ENCODE measurements at regions not wholly inside any gene's neighbourhood (a gene's known extent, or its start where the extent isn't known, plus 50 kb on each side); places are given as distances from the start of the nearest gene placed in this dataset.

DNA sequence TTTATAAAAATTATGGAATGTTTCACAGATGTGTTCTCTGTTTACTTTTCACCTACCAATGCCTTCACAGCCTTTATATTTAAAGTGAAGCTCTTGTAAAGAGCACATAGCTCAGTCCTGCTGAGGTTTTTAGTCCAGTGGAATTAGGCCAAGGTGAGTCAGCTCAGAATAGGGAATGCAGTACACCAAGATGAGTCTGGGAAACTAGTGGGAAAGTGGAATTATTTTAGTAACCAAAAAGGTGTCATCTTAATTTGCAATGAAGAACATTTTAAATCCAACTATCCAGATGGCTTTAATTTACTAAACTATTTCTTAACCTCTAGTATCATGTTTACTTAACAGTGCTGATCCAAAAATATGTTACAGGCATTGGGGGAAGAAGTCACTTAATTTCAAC lies 236.3 kb upstream of the CTBP2 start:
- no peak for DNase-seq

DNA sequence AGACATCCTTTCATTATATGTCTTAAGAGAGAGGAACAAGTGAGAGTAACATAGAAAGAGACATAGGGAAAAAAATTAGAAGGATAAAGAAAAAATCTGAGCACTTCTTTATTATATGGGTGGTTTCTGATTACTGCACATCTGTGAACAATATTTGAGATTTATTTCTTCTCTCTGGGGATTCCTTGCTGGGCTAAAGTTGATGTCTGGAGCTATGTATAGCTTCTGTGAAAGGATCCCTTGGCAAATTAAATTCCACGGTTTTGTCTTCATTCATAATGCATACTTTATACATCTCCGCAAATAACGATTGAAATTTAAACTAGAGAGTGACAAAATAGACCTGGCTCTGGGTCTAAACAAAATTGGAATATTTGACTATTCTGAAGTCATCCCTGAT lies 232.2 kb upstream of the CTBP2 start:
- no peak for DNase-seq

DNA sequence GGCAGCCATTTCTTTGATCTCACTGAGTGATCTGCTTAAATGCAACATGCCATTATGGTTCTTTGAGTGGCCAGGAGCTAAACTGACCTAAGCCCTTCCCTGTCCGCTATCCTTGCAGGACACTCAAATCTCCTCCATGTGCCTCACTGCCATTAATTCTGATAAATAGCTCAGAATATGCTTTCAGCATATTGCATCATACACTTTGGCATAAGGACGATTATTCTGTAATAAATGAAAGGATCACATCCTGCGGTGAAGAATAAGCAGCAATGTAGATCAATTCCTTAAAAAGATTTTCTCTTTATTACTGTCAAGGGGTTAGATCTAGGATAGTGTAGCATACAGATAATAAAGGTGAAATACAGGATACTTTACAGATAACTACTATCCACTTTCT lies 231.8 kb upstream of the CTBP2 start:
- DNase-seq = no peak

DNA sequence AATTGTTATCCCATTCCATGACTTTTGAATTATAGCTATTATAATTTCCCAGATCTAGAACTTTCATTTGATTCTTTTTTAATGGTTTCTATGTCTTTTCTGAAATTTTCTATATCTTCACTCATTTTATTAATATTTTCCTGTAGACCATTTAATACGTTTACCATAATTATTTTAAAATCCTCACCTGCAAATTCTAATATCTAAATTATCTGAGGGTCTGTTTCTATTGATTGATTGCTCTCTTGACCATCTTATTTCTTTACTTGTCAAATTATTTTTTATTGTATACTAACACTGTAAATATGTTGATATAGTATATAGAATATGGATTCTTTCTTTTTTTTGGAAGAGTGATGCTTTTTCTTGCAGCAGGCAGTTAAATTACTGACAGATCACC lies 229.3 kb upstream of the CTBP2 start:
- DNase-seq = no peak

DNA sequence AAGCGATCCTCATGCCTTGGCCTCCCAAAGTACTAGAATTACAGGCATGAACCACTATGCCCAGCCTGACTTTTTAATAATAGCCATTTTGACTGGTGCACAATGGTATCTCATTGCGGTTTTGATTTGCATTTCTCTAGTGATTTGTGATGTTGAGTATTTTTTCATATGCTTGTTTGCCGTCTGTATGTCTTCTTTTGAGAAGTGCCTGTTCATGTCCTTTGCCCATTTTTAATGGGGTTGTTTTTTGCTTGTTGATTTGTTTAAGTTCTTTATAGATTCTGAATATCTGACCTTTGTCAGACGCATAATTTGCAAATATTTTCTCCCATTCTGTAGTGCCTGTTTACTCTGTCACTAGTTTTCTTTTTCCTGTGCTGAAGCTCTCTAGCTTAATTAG lies 219.2 kb upstream of the CTBP2 start:
- DNase-seq = no peak

DNA sequence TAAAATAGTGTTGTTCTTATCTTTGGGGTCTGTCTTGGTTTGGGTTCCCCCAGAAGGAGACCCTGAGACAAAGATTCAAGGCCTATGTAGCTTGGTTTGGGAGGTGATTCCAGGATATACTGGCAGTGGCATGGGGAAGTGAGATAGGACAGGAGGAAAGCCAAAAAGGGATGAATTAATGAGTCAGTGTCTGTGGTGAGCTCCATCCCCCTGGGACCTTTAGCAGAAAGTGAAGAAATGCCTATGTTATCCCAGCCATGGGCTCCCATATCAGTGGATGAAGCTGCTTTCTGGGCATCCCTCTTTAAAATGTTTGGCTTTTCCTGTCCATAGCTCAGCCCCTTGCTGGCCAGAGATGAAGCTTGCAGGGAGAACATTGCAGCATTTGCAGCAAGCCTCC lies 217.0 kb upstream of the CTBP2 start:
- no peak for DNase-seq

DNA sequence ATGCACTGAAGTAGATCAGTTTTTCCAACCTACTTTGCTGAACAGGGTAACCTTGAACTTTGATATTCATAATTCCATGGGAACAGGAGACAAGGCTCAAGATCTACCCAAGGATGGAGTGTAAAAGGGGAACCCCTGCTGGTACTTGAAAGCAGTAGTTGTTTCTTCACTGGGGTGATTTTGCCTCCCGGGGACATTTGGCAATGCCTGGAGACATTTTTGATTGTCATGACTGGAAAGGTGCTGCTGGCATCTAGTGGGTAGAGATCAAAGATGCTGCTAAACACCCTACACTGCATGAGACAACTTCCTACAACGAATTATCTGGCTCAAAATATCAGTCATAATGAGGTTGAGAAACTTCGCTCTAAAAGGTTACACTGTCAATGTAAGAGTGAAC lies 214.8 kb upstream of the CTBP2 start:
- no peak for DNase-seq

DNA sequence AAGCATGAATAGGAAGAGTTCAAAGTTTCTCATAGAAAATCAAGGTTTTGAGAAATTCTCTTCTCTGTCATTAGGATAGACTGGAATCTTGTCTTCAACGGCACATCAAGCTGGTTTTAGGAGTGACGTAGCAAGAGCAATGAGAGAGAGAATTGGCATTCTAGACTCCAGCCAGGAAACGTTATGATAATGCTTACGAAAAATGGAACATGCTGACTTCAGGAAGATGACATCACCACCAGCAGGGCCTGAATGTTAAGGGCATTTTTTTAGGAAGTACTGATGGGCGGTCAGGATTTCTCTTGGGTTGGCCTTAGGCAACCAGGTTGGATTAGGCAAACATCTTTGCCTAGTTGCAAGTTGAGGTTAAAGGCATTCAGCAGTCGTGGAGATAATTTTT lies 213.2 kb upstream of the CTBP2 start:
- no peak for DNase-seq

DNA sequence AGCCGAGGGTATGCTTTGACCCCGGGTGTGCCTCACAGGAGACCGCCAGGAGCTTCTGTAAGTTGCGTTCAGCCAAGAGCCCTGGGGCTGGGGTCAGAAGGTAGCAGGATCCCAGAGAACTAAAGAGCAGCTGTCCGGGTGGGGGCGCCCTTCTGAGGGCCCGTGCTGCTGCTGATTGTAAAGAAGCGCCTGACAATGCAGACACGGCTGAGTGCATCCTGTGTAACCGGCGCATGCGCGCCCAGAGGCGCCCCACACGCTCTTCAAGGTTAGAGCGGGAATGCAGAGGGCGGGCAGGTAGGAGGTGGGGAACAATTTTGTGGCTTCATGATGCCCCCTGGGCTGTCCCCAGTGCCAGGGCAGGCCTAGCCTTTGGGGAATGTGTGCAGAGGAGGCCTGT lies 210.2 kb upstream of the CTBP2 start:
- DNase-seq = no peak

DNA sequence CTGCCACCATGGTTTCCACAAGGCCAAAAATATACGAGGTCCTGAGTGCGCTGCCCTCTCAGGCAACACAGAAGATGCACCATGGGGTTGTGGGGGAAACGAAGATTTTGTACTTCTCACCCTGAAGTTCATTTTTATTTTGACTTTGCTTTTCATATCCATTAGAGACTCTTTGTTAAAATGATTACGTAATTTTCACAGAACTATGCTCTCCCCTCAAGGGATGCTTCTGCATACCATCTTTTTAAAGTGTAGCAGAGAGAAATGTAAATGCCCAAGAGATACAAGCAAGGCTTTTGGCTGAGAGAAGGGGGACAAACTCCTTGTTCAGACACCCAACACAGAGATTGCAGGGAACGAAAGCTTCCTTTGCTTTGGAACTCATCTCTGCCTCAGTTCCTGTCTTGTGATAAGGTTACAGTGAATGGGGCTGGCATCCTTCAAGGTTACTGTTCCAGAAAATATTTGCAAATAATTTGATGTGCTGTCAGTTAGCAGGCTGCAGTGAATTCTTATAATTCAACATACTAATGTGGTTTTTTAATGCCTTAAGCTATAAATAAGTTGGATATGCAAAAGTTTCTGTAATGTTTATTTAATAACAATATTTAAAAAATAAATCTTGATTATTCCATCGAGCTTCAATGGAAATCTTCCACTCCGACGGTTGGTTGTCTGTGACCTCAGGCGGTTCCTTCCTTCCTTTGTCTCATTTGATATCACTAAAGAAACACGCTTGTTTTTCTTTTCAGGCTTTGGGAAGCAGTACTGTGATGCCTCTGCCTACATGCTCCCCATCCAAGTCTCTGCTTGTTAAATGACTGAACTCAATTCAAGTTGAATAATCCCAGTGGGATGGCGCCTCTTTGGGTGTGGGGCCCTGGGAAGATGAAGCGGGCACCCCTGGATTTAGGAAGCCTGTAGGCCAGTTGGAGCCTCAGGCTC lies 209.3 kb upstream of the CTBP2 start:
- DNase-seq = no peak

DNA sequence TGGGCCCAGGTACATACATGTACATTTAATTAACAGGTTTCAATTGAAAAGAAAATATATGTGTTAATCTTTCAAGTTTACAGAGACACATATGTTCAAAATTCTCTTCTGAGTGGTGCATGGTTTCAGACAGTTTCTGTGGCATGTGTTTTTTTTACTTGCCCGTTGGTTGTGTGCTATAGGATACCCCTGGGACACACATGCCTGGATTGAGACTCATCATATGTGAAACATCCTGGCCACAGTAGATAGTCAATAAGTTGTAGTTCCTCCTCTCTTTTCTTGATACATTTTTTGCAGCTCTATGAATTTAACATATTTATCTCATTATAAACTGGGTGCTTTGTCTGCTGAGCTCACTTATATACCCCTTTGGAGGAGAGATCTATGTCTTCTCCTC lies 207.8 kb upstream of the CTBP2 start:
- DNase-seq = no peak

DNA sequence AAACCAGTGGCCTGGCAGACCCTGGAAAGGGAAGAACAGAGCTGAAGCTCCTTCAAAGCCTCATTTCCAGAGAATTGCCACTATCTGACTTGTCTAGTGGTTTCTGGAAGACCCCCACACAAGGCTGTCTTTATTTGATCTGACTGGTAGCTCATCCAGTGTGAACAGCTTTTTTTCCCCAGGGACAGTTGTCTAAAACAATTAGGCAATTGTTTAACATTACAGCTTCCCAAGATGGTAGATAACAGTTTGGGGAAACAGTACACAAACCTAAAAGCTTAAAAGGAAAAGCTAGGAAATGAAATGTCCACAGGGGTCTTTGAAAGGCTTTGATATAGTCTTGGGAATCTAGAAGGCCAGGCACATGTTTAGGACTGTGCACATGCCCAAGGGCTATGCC lies 203.4 kb upstream of the CTBP2 start:
- no peak for DNase-seq

DNA sequence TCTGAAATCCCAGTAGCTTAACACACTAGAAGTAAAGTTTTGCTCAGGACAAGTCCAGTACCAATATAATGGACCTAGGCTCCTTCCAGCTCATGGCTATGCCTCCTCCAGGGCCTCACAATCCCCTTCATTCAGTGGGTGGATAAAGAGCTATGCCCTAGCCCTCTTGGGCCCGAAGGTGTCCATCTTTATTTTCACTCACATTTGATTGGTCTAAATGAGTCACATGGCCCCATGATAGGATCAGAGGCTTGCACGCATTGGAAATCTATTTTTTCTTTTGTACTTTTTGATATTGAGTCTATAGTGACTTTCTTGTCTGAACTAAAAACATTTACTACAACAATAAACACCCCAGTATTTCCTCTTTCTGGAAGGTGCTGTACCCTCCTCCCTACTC lies 202.6 kb upstream of the CTBP2 start:
- no peak for DNase-seq

DNA sequence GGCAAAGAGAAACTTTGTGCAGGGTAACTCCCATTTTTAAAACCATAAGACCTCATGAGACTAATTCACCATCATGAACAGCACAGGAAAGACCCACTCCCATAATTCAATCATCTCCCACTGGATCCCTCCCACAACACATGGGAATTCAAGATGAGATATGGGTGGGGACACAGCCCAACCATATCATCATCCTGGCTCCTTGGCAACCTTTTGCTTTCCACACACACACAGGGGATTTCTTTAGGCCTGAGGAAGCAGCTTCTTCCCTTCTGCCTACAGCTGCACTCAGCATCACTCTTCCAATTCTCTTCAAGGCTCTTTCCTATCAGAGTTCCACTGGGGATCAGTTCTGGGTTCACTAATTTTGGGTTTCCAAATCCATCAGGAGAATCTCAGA lies 199.0 kb upstream of the CTBP2 start:
- DNase-seq = no peak

DNA sequence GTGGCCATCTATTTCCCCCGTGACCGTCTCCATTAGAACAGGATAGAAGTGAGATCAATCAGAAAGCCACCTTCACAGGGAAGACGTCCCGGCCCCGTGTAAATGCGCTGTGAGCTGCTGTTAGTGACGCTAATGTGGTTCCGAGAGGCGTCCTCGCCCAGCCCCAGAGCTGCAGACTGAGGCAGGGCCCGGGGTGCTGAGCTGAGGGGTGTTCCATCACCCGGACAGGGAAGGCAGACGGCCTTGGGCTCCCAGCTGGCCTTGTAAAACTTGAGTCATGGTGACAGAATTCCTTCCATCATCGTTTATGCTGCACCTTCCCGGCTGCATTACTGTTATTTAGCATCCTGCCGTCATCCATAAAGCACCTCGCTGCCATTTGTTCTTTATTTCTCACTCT lies 195.3 kb upstream of the CTBP2 start:
- DNase-seq = no peak

DNA sequence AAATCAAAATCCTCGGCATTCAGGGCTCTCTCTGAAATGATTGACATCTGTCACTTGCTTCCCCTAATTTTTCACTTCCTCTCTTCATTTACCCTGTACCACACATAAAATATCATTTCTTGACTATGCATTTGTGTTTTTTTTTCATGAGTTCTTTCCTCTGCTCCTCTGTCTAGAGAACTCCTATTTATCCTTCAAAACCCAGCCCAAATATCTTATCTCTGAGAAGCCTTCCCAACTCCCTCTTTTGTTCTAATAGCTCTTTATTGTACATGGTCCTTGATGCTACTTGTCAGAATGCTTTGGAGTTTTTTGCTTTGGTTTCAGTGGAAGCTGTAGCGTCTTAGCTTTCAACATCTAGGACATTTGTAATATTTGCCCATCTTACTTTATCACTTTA lies 190.2 kb upstream of the CTBP2 start:
- DNase-seq = no peak

DNA sequence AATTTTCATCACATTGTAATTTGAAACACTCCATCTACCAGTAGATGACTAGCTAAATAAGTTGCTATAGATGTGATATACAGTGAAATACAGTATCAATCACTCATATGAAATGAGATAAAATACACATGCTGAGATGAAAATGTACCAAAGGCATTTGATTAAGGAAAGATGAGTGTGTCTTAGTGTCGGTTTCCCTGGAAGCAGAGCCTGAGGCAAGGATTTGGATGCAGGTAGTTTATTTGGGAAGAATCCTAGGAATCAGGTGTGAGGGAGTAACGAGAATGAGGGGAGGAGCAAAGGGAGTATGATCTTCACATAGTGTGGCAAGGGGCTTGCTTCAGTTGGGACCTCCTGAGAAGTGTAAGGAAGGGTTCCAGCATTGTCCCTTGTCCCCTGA lies 188.2 kb upstream of the CTBP2 start:
- DNase-seq = no peak

DNA sequence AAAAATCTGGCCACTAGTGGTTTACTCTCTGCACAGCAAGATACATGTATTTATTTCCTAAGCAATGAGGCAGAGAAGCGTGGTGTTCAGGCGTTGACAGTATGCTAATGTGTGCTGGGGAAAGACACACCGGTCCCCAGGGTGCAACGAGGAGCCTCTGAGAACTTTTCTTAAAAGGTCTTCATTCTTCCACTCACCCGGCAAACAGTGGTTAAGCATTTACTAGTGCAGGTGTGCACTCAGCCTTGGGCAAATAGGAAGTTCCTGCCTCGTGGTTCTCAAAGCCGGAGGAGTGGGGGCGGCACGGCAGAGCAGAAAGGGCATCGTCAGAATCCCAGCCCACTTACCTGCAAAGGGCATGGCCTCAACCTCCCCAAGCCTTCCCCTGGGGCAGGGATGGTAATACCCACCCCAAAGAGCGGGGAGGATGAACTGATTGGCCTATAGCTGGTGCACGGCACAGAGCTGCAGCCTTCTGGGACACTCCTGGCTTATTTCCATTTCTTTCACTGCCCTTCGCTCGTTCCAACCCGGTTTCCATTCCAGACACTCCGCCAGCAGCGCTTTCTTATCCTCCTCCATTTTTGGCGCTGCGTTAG lies 184.3 kb upstream of the CTBP2 start:
- no peak for DNase-seq

DNA sequence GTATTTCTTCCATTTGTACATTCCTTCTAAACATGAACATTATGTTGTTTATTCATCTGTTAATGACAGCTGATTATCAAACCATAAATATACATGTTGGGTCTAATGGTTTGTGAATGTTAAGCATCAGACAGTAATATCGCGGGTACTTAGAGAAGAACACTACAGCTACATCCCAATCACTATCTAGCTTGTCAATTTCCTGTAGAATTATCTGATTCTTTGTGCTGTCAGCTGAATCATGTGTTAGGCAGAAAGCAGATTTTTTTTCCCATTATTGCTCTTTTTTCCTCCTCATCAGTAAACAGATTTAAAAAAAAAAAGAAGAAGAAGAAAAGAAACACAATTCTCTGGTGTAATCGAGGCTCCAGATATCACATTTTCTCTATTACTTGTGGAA lies 183.6 kb upstream of the CTBP2 start:
- DNase-seq = no peak

DNA sequence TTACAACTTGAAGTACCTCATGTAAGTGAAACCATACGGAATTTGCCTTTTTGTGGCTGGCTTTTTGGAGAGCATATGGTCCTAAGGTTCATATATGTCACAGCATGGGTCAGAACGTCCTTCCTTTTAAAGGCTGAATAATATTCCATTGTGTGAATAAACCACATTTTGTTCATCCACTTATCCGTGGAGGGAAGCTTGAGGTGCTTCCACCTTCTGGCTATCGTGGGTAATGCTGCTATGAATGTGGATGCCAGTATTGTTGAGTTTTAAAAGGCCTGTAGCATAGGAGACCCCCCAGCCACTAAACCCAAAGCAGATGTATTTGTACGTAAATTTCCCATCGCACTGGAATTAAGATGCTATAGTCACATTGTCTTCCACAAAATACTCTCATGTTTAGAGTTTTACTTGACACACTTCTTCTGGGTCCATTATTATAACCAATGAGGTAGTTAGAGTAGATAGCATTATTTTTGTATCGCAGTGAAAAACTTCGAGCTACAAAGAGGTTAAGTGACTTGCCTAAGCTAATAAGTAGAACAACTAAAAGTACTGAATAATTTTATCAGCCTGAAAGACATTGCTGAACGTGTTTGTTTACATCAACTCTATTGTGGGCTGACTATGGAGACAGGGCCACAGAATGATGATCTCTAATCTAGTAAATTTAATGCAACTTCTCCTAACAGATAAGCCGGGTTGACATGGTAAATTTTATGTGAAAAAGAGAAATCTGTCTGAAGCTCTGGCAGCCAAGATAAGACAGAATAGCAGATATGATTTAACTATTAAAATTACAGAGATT lies 183.0 kb upstream of the CTBP2 start:
- peak in 1 of 2 donors; percentile 0 for DNase-seq

DNA sequence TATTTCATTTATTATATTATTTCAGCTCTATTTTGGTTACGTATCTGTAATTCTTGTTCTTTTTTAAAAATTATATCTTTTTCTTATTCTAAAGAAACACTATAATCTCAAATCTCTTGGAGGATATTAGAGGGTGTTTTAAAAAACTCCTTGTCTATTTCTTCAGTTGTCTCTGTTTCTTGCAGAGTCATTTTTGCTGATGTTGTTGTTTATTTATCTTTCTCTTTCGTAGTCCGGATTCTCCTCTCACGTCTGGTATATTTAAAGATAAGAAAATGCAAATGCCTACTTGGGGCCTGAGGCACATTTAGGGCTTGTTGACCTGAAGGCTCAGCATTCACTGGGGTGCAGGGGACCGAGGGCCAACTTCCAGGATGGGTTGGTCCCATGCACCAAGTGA lies 181.2 kb upstream of the CTBP2 start:
- DNase-seq = no peak

DNA sequence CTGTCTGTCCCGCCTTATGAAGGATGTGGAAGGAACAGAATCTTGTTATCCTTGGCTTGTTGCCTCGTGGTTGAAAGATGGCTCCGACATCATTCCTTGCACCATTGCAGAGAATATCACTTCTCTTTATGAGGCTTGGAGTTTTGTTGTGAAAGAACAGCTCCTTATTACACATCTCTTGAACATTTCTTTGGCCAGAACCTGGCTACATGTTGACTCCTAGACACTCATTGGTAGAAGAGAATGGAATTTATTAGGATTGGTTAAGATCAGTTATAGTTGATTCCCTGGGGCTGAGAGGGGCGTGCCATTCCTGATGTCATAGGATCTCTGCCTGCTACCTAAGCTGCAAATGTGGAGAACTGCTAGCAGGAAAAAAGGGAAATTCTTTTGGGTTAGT lies 180.5 kb upstream of the CTBP2 start:
- no peak for DNase-seq

DNA sequence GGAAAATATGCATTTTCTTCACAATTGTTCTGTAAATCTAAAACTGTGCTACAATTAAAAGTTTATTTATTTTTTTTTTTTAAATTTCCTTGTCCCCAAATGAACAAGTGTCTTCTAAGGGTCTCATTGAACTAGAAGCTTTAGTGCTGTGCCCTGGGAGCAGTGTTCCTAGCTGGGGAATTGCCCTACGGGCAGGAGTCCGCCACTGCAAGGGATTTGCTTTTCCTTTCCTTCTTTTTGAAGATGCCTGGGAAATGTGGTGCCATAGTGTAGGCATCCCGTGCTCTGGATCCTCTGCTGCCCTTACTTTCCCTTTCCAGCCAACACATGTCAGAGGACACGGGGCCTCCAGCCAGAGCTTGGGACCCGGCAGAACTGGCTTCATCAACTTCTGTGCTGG lies 177.1 kb upstream of the CTBP2 start:
- DNase-seq = no peak

DNA sequence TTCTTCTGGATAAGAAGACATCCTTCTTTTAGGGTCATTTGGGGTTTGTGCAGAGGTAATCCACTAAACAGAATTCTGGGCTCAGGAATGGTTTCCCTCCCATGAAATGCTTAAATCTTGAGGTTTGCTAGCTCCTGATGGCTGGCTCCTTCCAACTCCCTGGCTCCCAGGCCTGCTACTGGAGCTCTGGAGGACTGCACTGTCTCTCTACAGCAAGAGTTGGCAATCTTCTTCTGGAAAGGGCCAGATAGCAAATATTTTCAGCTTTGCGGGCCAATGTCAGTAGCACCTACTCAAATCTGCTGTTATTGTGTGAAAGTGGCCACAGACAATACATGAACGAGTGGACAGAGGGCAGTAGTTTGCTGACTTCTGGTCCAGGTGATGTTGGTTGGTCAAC lies 174.2 kb upstream of the CTBP2 start:
- no peak for DNase-seq

Measured in CD4-positive, alpha-beta T cell treated with Interferon alpha-2 for 1 hour (primary cell).